Neuronal stem cell (in vitro differentiated cells): ENCODE measurements at regions not wholly inside any gene's neighbourhood (a gene's known extent, or its start where the extent isn't known, plus 50 kb on each side); places are given as distances from the start of the nearest gene placed in this dataset.

Source experiments
- DNase-seq: peaks from one replicate; pipeline ENCODE4 v3.0.0-alpha.2; 2013; ENCODE audit warnings: low spot score
- H2AFZ ChIP-seq: one replicate; pipeline ENCODE4 v1.6.1; 2013; ENCODE audit warnings: mild to moderate bottlenecking, low read length, inconsistent platforms
- H2AK5ac ChIP-seq: 2 replicates; pipeline ENCODE4 v1.6.1; 2013; ENCODE audit warnings: low read depth, mild to moderate bottlenecking, inconsistent platforms, low read length, moderate library complexity, mixed read lengths
- H2BK120ac ChIP-seq: 2 replicates; pipeline ENCODE4 v1.6.1; 2013; ENCODE audit warnings: low read depth, mild to moderate bottlenecking, inconsistent platforms, low read length, moderate library complexity, mixed read lengths
- H2BK12ac ChIP-seq: one replicate; pipeline ENCODE4 v1.6.1; 2013; ENCODE audit warnings: low read length, inconsistent platforms
- H2BK15ac ChIP-seq: 2 replicates; pipeline ENCODE4 v1.6.1; 2013; ENCODE audit warnings: mild to moderate bottlenecking, low read length, inconsistent platforms, mixed read lengths
- H2BK5ac ChIP-seq: one replicate; pipeline ENCODE4 v1.6.1; 2013; ENCODE audit warnings: inconsistent platforms, mild to moderate bottlenecking, low read length, moderate library complexity
- H3K14ac ChIP-seq: one replicate; pipeline ENCODE4 v1.6.1; 2013; ENCODE audit warnings: low read length, inconsistent platforms
- H3K18ac ChIP-seq: 2 replicates; pipeline ENCODE4 v1.6.1; 2013; ENCODE audit warnings: low read length, inconsistent platforms
- H3K23ac ChIP-seq: 2 replicates; pipeline ENCODE4 v1.6.1; 2013; ENCODE audit warnings: low read depth, mild to moderate bottlenecking, mixed read lengths, low read length, inconsistent platforms; ENCODE audit not compliant: poor library complexity
- H3K27ac ChIP-seq: replicated peaks from 3 replicates; pipeline ENCODE4 v1.5.1; 2013; ENCODE audit warnings: low read length, inconsistent platforms
- H3K27me3 ChIP-seq, 3 experiments: 2 replicates each; pipeline ENCODE4 v1.6.1; 2013; ENCODE audit warnings: low read length in 3 of 3, mild to moderate bottlenecking in 2 of 3, inconsistent platforms in 1 of 3, low read depth in 1 of 3, mixed read lengths in 1 of 3, moderate library complexity in 1 of 3; ENCODE audit not compliant: control insufficient read depth in 3 of 3, insufficient read depth in 3 of 3
- H3K36me3 ChIP-seq, 2 donors: replicated peaks in 1 of 2; 2 replicates each; pipeline ENCODE4 v1.6.1; 2013; ENCODE audit warnings: low read length in 2 of 2; ENCODE audit not compliant: control insufficient read depth in 2 of 2, insufficient read depth in 2 of 2
- H3K4ac ChIP-seq: 2 replicates; pipeline ENCODE4 v1.6.1; 2013; ENCODE audit warnings: inconsistent platforms, mild to moderate bottlenecking, low read length, moderate library complexity
- H3K4me1 ChIP-seq, 2 donors: 1 replicate in 1 of 2; 2 replicates in 1 of 2; pipeline ENCODE4 v1.6.1; 2013; ENCODE audit warnings: low read length in 2 of 2, low read depth in 1 of 2; ENCODE audit not compliant: control insufficient read depth in 2 of 2, insufficient read depth in 1 of 2
- H3K4me2 ChIP-seq: one replicate; pipeline ENCODE4 v1.6.1; 2013; ENCODE audit warnings: mild to moderate bottlenecking, low read length, inconsistent platforms; ENCODE audit not compliant: insufficient read depth, poor library complexity, severe bottlenecking
- H3K4me3 ChIP-seq, 2 donors: 2 replicates each; pipeline ENCODE4 v1.5.1; 2013; ENCODE audit warnings: low read length in 2 of 2, mild to moderate bottlenecking in 2 of 2, inconsistent platforms in 1 of 2, moderate library complexity in 1 of 2
- H3K79me1 ChIP-seq: one replicate; pipeline ENCODE4 v1.6.1; 2013; ENCODE audit warnings: low read depth, mild to moderate bottlenecking, inconsistent platforms, low read length, moderate library complexity
- H3K9ac ChIP-seq: one replicate; pipeline ENCODE4 v1.6.1; 2013; ENCODE audit warnings: mild to moderate bottlenecking, low read depth, low read length, inconsistent platforms; ENCODE audit not compliant: poor library complexity
- H3K9me3 ChIP-seq, 2 donors: replicated peaks in 1 of 2; 2 replicates each; pipeline versions ENCODE3 to v1.6.1; 2013; ENCODE audit warnings: low read length in 2 of 2, mild to moderate bottlenecking in 2 of 2, inconsistent platforms in 1 of 2, low read depth in 1 of 2, mixed read lengths in 1 of 2, moderate library complexity in 1 of 2; ENCODE audit not compliant: control insufficient read depth in 2 of 2, insufficient read depth in 1 of 2
- H4K8ac ChIP-seq: one replicate; pipeline ENCODE4 v1.6.1; 2013; ENCODE audit warnings: low read depth, mild to moderate bottlenecking, inconsistent platforms, low read length, moderate library complexity
- H4K91ac ChIP-seq: one replicate; pipeline ENCODE4 v1.6.1; 2013; ENCODE audit warnings: low read length, low read depth, mild to moderate bottlenecking, inconsistent platforms; ENCODE audit not compliant: poor library complexity
- WGBS, 2 donors: extraction: QIAGEN DNeasy Blood & Tissue Kit; methylation state at CpG; one replicate each; pipeline ENCODE4 v1.1.7; 2013; ENCODE audit warnings: missing lambda C conversion rate in 2 of 2, mixed read lengths in 1 of 2; ENCODE audit not compliant: insufficient read length in 2 of 2, insufficient replicate concordance in 1 of 2; ENCODE audit errors: extremely low coverage in 2 of 2; 5-methylcytosine and 5-hydroxymethylcytosine counted together

DNA sequence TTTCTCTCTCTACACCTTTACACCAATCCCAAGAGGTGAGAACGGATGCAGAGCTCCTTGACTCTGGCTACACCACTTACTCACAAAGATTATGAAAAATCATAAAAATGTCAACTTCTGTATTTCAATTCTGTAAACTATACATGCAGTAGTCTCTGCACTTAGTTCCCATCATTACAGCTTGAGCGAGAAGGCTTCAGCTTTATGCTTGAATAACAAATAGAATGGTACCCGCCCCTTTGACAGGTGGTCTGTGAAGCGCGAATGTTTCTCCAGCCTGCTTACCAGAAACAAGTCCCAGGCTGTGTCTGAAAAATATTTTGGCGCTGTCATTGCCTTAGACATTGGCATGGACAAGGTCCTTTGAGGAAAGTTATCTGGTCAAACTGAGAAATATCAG is 562.4 kb upstream of the CLINT1 start:
- Histone ChIP-seq H3K23ac (no peak overlapping the region), H3K36me3 (no peaks in the 10 kb centered on the region), H3K4me1 (no peaks in the 10 kb centered on the region), H3K4me2 (no peak overlapping the region), H2BK12ac (no peak overlapping the region), H3K9ac (no peak overlapping the region), H3K4me3 (no peak overlapping the region), H3K9me3 (no peaks in the 10 kb centered on the region), H2BK5ac (no peak overlapping the region), H3K18ac (no peak overlapping the region), H2AFZ (no peak overlapping the region), H3K4ac (no peak overlapping the region), H3K27ac (no peak overlapping the region), H3K27me3 (no peaks in the 10 kb centered on the region), H4K8ac (no peak overlapping the region), H2AK5ac (no peak overlapping the region), H2BK120ac (no peak overlapping the region), H3K79me1 (no peaks in the 10 kb centered on the region), H3K14ac (no peak overlapping the region), H2BK15ac (no peak overlapping the region), H4K91ac (no peak overlapping the region)
- DNase-seq = no peak
- no CpG with 5 or more reads among the region's 6 CpGs for WGBS, 2 donors

DNA sequence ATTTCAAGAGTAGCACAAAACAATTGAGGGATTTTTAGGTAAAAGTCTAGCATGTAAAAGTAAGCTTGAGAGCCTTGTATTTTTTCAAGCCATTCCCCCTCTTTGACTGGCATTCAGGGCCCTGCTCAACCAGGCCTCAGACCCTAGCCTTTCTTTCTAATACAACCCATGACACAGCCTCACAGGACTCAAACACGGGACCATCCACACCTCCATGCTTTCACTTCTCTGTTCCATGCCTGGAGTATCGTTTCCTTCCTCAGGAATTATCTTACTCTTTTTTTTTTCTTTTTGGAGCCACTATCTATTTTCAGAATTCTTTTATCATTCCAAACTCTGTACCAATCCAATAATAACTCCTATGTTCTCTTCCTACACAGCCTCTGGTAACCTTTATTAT is 560.2 kb upstream of the CLINT1 start:
- no peak overlapping the region for H2BK5ac ChIP-seq
- H3K36me3 ChIP-seq = no peaks in the 10 kb centered on the region
- H3K4me3 ChIP-seq = no peak overlapping the region
- no peak overlapping the region for H3K9ac ChIP-seq
- no peaks in the 10 kb centered on the region for H3K4me1 ChIP-seq
- no peak overlapping the region for H3K23ac ChIP-seq
- H3K18ac ChIP-seq = no peak overlapping the region
- H3K4ac ChIP-seq = no peak overlapping the region
- WGBS, 2 donors = no CpG with 5 or more reads among the region's 2 CpGs
- no peak overlapping the region for H4K91ac ChIP-seq
- no peaks in the 10 kb centered on the region for H3K27me3 ChIP-seq
- H2BK12ac ChIP-seq = no peak overlapping the region
- no peaks in the 10 kb centered on the region for H3K79me1 ChIP-seq
- H2BK120ac ChIP-seq = no peak overlapping the region
- no peak overlapping the region for H2BK15ac ChIP-seq
- no peak for DNase-seq
- no peak overlapping the region for H3K14ac ChIP-seq
- no peak overlapping the region for H3K27ac ChIP-seq
- no peaks in the 10 kb centered on the region for H3K9me3 ChIP-seq
- no peak overlapping the region for H2AK5ac ChIP-seq
- H4K8ac ChIP-seq = no peak overlapping the region
- no peak overlapping the region for H2AFZ ChIP-seq
- H3K4me2 ChIP-seq = no peak overlapping the region

DNA sequence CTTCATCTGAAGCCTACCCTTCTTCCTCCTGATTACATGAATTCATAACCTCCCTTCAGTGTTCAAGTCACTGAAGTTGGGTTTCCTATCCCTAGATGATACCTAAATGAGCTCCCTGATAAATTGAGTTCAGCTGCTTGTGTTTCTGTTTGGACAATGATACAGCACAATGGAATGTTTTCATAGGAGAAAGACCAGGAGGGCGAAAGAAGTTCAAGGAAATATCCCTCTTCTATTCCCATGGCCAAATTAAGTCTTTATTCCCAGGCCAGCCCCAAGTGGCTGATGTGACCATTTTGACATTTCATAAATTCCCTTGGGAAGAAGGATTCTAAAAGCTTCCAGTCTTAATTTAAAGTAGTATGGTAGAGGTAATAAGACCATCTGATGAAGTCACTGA is 555.8 kb upstream of the CLINT1 start:
- no peak overlapping the region for H3K9ac ChIP-seq
- no peak overlapping the region for H4K91ac ChIP-seq
- H2AK5ac ChIP-seq = no peak overlapping the region
- H3K4me1 ChIP-seq = no peaks in the 10 kb centered on the region
- no peak overlapping the region for H2BK15ac ChIP-seq
- no peaks in the 10 kb centered on the region for H3K27me3 ChIP-seq
- no peaks in the 10 kb centered on the region for H3K79me1 ChIP-seq
- no peak overlapping the region for H4K8ac ChIP-seq
- no CpG with 5 or more reads among the region's 1 CpG for WGBS, 2 donors
- no peak overlapping the region for H3K4ac ChIP-seq
- no peak overlapping the region for H3K18ac ChIP-seq
- H3K4me3 ChIP-seq = no peak overlapping the region
- no peak overlapping the region for H3K23ac ChIP-seq
- H2BK12ac ChIP-seq = no peak overlapping the region
- no peak overlapping the region for H3K14ac ChIP-seq
- no peak overlapping the region for H3K4me2 ChIP-seq
- H2BK5ac ChIP-seq = no peak overlapping the region
- no peak overlapping the region for H2AFZ ChIP-seq
- no peak overlapping the region for H3K27ac ChIP-seq
- H3K36me3 ChIP-seq = no peaks in the 10 kb centered on the region
- no peaks in the 10 kb centered on the region for H3K9me3 ChIP-seq
- no peak for DNase-seq
- H2BK120ac ChIP-seq = no peak overlapping the region

- Histone ChIP-seq H3K4ac (no peak overlapping the region), H2BK12ac (no peak overlapping the region), H3K36me3 (no peaks in the 10 kb centered on the region), H3K4me3 (no peak overlapping the region), H2AK5ac (no peak overlapping the region), H2BK120ac (no peak overlapping the region), H4K91ac (no peak overlapping the region), H4K8ac (no peak overlapping the region), H3K9me3 (no peaks in the 10 kb centered on the region), H2BK5ac (no peak overlapping the region), H3K4me1 (no peaks in the 10 kb centered on the region), H3K27me3 (no peaks in the 10 kb centered on the region), H2AFZ (no peak overlapping the region), H3K18ac (no peak overlapping the region), H3K9ac (no peak overlapping the region), H3K27ac (no peak overlapping the region), H3K4me2 (no peak overlapping the region), H3K23ac (no peak overlapping the region), H3K14ac (no peak overlapping the region), H2BK15ac (no peak overlapping the region), H3K79me1 (no peaks in the 10 kb centered on the region)
- DNase-seq = no peak
- no CpG with 5 or more reads among the region's 3 CpGs for WGBS, 2 donors
Measured at GRCh38 chr5:158414333-158414762, 555.4 kb upstream of the CLINT1 start.
